AG04450 (cell line): ENCODE measurements at regions not wholly inside any gene's neighbourhood (a gene's known extent, or its start where the extent isn't known, plus 50 kb on each side); places are given as distances from the start of the nearest gene placed in this dataset.

ENCODE experiments used
- CTCF ChIA-PET: fragments of 300-600, 350-600 bp; formaldehyde crosslinking; extraction: SDS; loops from one replicate; lab custom pipeline; 2022; ENCODE audit warnings: antibody characterized with exemption, inconsistent platforms; lab: Charles Lee
- POLR2A ChIA-PET: fragments of 350-600 bp; formaldehyde crosslinking; extraction: SDS; loops from one replicate; lab custom pipeline; 2021; ENCODE audit warnings: antibody characterized with exemption, inconsistent platforms; lab: Yijun Ruan, JAX
- DNase-seq: peaks from one replicate; pipeline ENCODE4 v3.0.0-alpha.2; 2011; ENCODE audit warnings: low read depth, low spot score
- H3K27ac ChIP-seq: one replicate; pipeline ENCODE4 v1.5.1; 2012; ENCODE audit warnings: low read depth, low read length, control low read depth
- H3K27me3 ChIP-seq: one replicate; pipeline ENCODE4 v1.6.0; 2012; ENCODE audit warnings: low read length; ENCODE audit not compliant: control insufficient read depth, insufficient read depth
- H3K4me3 ChIP-seq: 2 replicates; pipeline ENCODE4 v1.5.1; 2011; ENCODE audit warnings: mild to moderate bottlenecking, low read depth, low read length, control low read depth
- H3K9me3 ChIP-seq: 2 replicates; pipeline ENCODE4 v1.5.1; 2012; ENCODE audit warnings: low read length; ENCODE audit not compliant: control insufficient read depth, insufficient read depth
- CTCF ChIP-seq: IDR thresholded peaks from 2 replicates; pipeline ENCODE4 v1.5.1; 2011; ENCODE audit warnings: low read depth, low read length, control low read depth, inconsistent platforms

GRCh38 chr5:167261309-167262100, 1029.9 kb upstream of the WWC1 start:
- peak; percentile 44 for TF ChIP-seq CTCF
- POLR2A ChIA-PET, result no interaction called here
- Histone ChIP-seq H3K27me3 (no peaks in the 10 kb centered on the region), H3K9me3 (no peaks in the 10 kb centered on the region), H3K27ac (no peak overlapping the region), H3K4me3 (no peak overlapping the region)
- CTCF ChIA-PET, result interaction anchor here (0.6 to 1.2 kb wide), 4 partner anchors 11 to 958 kb away, joined by 3 to 6 read pairs (median 4); no protein-coding TSS in a partner anchor
- DNase-seq, result no peak

- ChIA-PET CTCF (no interaction called here), POLR2A (no interaction called here)
- no peaks in the 10 kb centered on the region for H3K9me3 ChIP-seq
- no peak overlapping the region for H3K4me3 ChIP-seq
- no peak for TF ChIP-seq CTCF
- no peak overlapping the region for H3K27ac ChIP-seq
- DNase-seq, result no peak
- H3K27me3 ChIP-seq, result no peaks in the 10 kb centered on the region
Measured at GRCh38 chr5:167263185-167263584, 1028.3 kb upstream of the WWC1 start.

- POLR2A ChIA-PET, result no interaction called here
- H3K4me3 ChIP-seq, result no peak overlapping the region
- CTCF ChIA-PET, result interaction anchor here (1.0 kb wide), 1 partner anchor 14 kb away, joined by 3 read pairs; no protein-coding TSS in a partner anchor
Measured at GRCh38 chr5:167264348-167264747, 1027.1 kb upstream of the WWC1 start.

GRCh38 chr5:167268337-167268736, 1023.1 kb upstream of the WWC1 start:
- DNase-seq, result no peak
- POLR2A ChIA-PET, result no interaction called here
- H3K27ac ChIP-seq, result no peak overlapping the region
- H3K27me3 ChIP-seq, result no peaks in the 10 kb centered on the region
- CTCF ChIA-PET, result no interaction called here
- H3K9me3 ChIP-seq, result no peaks in the 10 kb centered on the region
- H3K4me3 ChIP-seq, result no peak overlapping the region
- TF ChIP-seq CTCF, result no peak

More at GRCh38 chr5:167264348-167264747, 1027.1 kb upstream of the WWC1 start:
- Histone ChIP-seq H3K27me3 (no peaks in the 10 kb centered on the region), H3K9me3 (no peaks in the 10 kb centered on the region), H3K27ac (no peak overlapping the region)
- TF ChIP-seq CTCF, result no peak
- no peak for DNase-seq

GRCh38 chr5:167269146-167269545, 1022.3 kb upstream of the WWC1 start:
- no peaks in the 10 kb centered on the region for H3K27me3 ChIP-seq
- ChIA-PET POLR2A (no interaction called here), CTCF (no interaction called here)
- TF ChIP-seq CTCF, result no peak
- H3K4me3 ChIP-seq, result no peak overlapping the region
- no peak overlapping the region for H3K27ac ChIP-seq
- DNase-seq, result no peak
- H3K9me3 ChIP-seq, result no peaks in the 10 kb centered on the region
